ENCODE measurements at regions not wholly inside any gene's neighbourhood (a gene's known extent, or its start where the extent isn't known, plus 50 kb on each side); places are given as distances from the start of the nearest gene placed in this dataset.

DNA sequence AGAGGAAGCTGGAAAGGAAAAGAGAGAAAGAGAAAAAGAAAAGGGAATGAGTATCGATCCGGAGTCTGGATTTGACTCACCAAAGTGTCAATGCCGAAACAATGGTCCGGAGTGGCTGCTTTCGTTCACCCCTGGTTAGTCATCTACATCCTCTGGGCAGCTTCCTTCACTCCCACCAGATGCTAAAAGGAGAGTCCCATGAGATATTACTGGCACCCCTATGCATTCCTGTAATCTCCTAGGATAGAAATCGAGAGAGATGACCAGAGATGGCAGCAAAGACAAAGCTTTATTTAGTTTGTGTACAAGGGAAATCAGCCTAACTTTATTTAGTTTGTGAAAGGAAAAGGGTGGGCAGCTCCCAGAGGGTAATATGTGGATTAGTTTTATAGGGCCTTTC is 622.2 kb downstream of the ZPLD1 start:
- no peaks in the 10 kb centered on the region for H3K9me3 ChIP-seq
- H3K27ac ChIP-seq = no peak overlapping the region
- H3K4me3 ChIP-seq (replicated peaks in 1 of 3) = no peak overlapping the region
- no peaks in the 10 kb centered on the region for H3K27me3 ChIP-seq
- DNase-seq = no peak
- H3K4me1 ChIP-seq = no peaks in the 10 kb centered on the region
- 76 to 84% methylated on average over 6 of the region's 6 CpGs for WGBS, 2 donors
- no peak for TF ChIP-seq POLR2A (IDR thresholded peaks at IDR 0.05)
- TF ChIP-seq, protein P1, sequence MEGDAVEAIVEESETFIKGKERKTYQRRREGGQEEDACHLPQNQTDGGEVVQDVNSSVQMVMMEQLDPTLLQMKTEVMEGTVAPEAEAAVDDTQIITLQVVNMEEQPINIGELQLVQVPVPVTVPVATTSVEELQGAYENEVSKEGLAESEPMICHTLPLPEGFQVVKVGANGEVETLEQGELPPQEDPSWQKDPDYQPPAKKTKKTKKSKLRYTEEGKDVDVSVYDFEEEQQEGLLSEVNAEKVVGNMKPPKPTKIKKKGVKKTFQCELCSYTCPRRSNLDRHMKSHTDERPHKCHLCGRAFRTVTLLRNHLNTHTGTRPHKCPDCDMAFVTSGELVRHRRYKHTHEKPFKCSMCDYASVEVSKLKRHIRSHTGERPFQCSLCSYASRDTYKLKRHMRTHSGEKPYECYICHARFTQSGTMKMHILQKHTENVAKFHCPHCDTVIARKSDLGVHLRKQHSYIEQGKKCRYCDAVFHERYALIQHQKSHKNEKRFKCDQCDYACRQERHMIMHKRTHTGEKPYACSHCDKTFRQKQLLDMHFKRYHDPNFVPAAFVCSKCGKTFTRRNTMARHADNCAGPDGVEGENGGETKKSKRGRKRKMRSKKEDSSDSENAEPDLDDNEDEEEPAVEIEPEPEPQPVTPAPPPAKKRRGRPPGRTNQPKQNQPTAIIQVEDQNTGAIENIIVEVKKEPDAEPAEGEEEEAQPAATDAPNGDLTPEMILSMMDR (IDR thresholded peaks at IDR 0.05) = no peak
- intact Hi-C loops (cut with DNase I) = no loop called here
- no peaks in the 10 kb centered on the region for H3K36me3 ChIP-seq

DNA sequence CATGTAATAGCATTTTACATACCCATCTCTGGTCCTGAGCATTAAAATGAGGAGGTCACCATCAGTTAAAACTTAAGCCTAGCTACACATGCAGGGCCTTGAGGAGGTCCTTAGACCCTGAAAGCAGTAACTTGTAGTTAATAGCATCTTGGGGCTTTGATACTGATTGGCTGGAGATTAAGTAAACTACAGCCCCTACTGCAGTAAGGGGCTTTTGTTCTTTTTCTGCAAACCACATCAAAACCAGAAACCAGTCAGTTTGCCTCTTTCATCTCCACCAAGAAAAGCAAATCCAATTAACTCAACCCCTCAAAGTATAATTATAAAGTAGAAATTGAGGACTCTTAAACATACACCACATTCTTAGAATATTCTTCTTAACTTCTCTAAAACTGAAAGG is 622.7 kb downstream of the ZPLD1 start:
- no peak for DNase-seq
- Histone ChIP-seq H3K36me3 (no peaks in the 10 kb centered on the region), H3K27me3 (no peaks in the 10 kb centered on the region), H3K9me3 (no peaks in the 10 kb centered on the region), H3K4me1 (no peaks in the 10 kb centered on the region), H3K4me3 (replicated peaks in 1 of 3) (no peak overlapping the region), H3K27ac (no peak overlapping the region)
- intact Hi-C loops (cut with DNase I) = no loop called here
- no peak for TF ChIP-seq POLR2A (IDR thresholded peaks at IDR 0.05)
- TF ChIP-seq, protein P1 (IDR thresholded peaks at IDR 0.05) = no peak

DNA sequence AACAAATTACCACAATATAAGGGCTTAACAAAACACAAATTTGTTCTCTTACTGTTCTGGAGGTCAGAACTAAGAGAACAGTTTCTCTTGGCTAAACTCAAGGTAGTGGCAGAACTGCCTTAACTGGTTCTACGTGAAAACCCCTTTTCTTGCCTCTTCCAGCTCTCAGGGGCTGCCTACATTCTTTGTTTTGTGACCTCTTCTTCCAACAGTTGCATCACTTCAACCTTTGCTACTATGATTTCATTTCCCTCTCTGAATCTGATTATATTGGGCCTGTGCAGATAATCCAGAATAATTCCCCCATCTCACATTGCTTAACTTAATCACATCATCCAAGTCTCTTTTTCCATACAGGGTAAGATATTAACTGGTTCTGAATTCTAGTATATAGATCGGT is 624.6 kb downstream of the ZPLD1 start:
- Histone ChIP-seq H3K27ac (no peak overlapping the region), H3K36me3 (no peaks in the 10 kb centered on the region), H3K4me1 (no peaks in the 10 kb centered on the region), H3K4me3 (replicated peaks in 1 of 3) (no peak overlapping the region), H3K9me3 (no peaks in the 10 kb centered on the region), H3K27me3 (no peaks in the 10 kb centered on the region)
- intact Hi-C loops (cut with DNase I) = no loop called here
- no peak for TF ChIP-seq POLR2A (IDR thresholded peaks at IDR 0.05)
- TF ChIP-seq, protein P1 (IDR thresholded peaks at IDR 0.05) = no peak
- WGBS, 2 donors = 57 to 63% methylated on average over 2 of the region's 2 CpGs
- DNase-seq = no peak

DNA sequence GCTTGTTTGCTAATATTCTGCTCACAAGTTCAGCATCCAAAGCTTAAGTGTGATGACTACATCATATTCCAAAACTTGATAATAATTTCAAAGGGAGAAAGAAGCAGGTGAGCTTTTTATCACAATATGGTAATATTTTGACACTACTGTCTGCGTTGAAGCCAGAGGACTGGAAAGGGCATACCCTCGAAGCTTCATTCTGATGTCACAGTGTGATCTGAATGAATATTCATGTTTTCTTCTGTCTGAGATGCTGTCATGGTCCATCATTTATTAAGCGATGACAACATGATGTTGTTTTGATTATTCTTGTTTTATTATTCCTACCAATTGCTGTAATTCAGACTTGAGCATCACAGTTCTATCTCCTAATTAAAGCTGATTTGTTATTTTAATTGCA is 625.4 kb downstream of the ZPLD1 start:
- Histone ChIP-seq H3K27ac (no peak overlapping the region), H3K4me3 (replicated peaks in 1 of 3) (no peak overlapping the region), H3K9me3 (no peaks in the 10 kb centered on the region), H3K4me1 (no peaks in the 10 kb centered on the region), H3K27me3 (no peaks in the 10 kb centered on the region), H3K36me3 (no peaks in the 10 kb centered on the region)
- intact Hi-C loops (cut with DNase I) = no loop called here
- no peak for DNase-seq
- TF ChIP-seq POLR2A (IDR thresholded peaks at IDR 0.05) = no peak
- whole genome bisulfite sequencing, 2 donors = 87 to 96% methylated on average over 3 of the region's 3 CpGs

DNA sequence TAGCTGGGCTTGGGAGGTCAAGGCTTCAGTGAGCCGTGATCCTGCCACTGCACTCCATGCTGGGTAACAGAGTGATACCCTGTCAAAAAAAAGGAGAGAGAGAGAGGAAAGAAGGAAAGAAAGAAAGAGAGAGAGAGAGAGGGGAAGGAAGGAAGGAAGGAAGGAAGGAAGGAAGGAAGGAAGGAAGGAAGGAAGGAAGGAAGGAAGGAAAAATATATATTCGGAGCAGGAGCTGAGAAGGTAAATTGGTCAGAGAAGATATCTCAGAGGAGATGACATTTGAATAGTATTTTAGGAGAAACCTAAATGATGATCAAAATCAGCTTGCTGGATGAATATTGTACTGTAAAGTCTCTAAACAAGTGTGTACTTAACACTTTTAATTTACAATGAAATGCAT is 633.1 kb downstream of the ZPLD1 start:
- WGBS, 2 donors = 85 to 93% methylated on average over 2 of the region's 2 CpGs
- intact Hi-C loops (cut with DNase I) = no loop called here
- Histone ChIP-seq H3K27ac (no peak overlapping the region), H3K4me3 (replicated peaks in 1 of 3) (no peak overlapping the region), H3K4me1 (no peaks in the 10 kb centered on the region), H3K36me3 (no peaks in the 10 kb centered on the region), H3K27me3 (no peaks in the 10 kb centered on the region), H3K9me3 (no peaks in the 10 kb centered on the region)
- TF ChIP-seq, protein P1 (IDR thresholded peaks at IDR 0.05) = no peak
- no peak for TF ChIP-seq POLR2A (IDR thresholded peaks at IDR 0.05)
- DNase-seq = no peak

DNA sequence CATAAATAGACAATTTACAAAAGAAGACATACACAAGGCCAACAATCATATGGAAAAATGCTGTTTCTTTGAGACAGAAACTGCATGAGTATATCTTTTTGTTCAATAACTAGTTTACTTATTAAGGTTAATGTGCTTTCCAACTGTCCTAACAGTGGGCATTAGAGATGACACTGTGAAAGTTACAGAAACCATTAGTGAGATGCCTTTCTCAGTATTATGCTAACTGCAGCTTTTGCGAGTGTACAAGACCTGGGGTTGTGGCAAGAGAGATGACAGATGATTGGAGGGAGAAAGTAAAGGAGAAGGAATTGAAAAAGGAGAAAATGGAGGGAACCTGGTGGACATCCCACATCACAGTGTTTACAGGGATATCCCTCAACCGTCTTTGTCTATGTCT is 640.5 kb downstream of the ZPLD1 start:
- intact Hi-C loops (cut with DNase I) = no loop called here
- Histone ChIP-seq H3K27me3 (no peaks in the 10 kb centered on the region), H3K9me3 (no peaks in the 10 kb centered on the region), H3K36me3 (no peaks in the 10 kb centered on the region), H3K4me3 (replicated peaks in 1 of 3) (no peak overlapping the region), H3K4me1 (no peaks in the 10 kb centered on the region), H3K27ac (no peak overlapping the region)
- TF ChIP-seq, protein P1 (IDR thresholded peaks at IDR 0.05) = no peak
- TF ChIP-seq POLR2A (IDR thresholded peaks at IDR 0.05) = no peak
- no peak for DNase-seq
- WGBS, 2 donors = 70 to 73% methylated on average over 2 of the region's 2 CpGs
